ENCODE measurements at regions not wholly inside any gene's neighbourhood (a gene's known extent, or its start where the extent isn't known, plus 50 kb on each side); places are given as distances from the start of the nearest gene placed in this dataset.

- Histone ChIP-seq H3K4me3 (no peak overlapping the region), H3K27ac (no peak overlapping the region), H3K9me2 (ENCODE audit: insufficient read depth) (no peaks in the 10 kb centered on the region), H4K20me1 (ENCODE audit: insufficient read depth) (no peaks in the 10 kb centered on the region), H3K9ac (no peak overlapping the region), H3K36me3 (ENCODE audit: low read depth) (no peaks in the 10 kb centered on the region), H2AFZ (no peak overlapping the region), H3F3A (ENCODE audit: insufficient read depth) (no peaks in the 10 kb centered on the region), H3K9me3 (ENCODE audit: low read depth) (no peaks in the 10 kb centered on the region), H3K4me1 (ENCODE audit: insufficient read depth) (no peaks in the 10 kb centered on the region), H3K27me3 (replicated peaks; ENCODE audit: insufficient read depth) (no peaks in the 10 kb centered on the region), H3K79me2 (ENCODE audit: insufficient read depth) (no peaks in the 10 kb centered on the region), H3K4me2 (ENCODE audit: unreplicated experiment) (no peak overlapping the region)
- 30 to 31% methylated on average over 10 to 14 of the region's 14 CpGs for WGBS, 2 experiments (ENCODE audit: low coverage in 1 of 2, low lambda C conversion rate in 2 of 2, missing lambda C conversion rate in 2 of 2)
- TF ChIP-seq EZH2phosphoT487 (IDR thresholded peaks at IDR 0.05; ENCODE audit: insufficient read depth, low read depth): no peak
- no peak for TF ChIP-seq EZH2 (IDR thresholded peaks at IDR 0.05; ENCODE audit: insufficient read depth, poor library complexity, severe bottlenecking)
- no peak for DNase-seq
- in situ Hi-C loops (cut with MboI): no loop called here
These were observed 72.0 kb upstream of the IQSEC1 start for GRCh38 chr3:13145131-13145825.

- Histone ChIP-seq H2AFZ (no peak overlapping the region), H3K9me2 (ENCODE audit: insufficient read depth) (no peaks in the 10 kb centered on the region), H3K4me1 (ENCODE audit: insufficient read depth) (no peaks in the 10 kb centered on the region), H3K36me3 (ENCODE audit: low read depth) (no peaks in the 10 kb centered on the region), H3K9me3 (ENCODE audit: low read depth) (no peaks in the 10 kb centered on the region), H3K79me2 (ENCODE audit: insufficient read depth) (no peaks in the 10 kb centered on the region), H3K9ac (no peak overlapping the region), H3K4me2 (ENCODE audit: unreplicated experiment) (no peak overlapping the region), H3K4me3 (no peak overlapping the region), H4K20me1 (ENCODE audit: insufficient read depth) (no peaks in the 10 kb centered on the region), H3K27me3 (replicated peaks; ENCODE audit: insufficient read depth) (no peaks in the 10 kb centered on the region), H3K27ac (no peak overlapping the region), H3F3A (ENCODE audit: insufficient read depth) (no peaks in the 10 kb centered on the region)
- TF ChIP-seq EZH2phosphoT487 (IDR thresholded peaks at IDR 0.05; ENCODE audit: insufficient read depth, low read depth): no peak
- no peak for TF ChIP-seq EZH2 (IDR thresholded peaks at IDR 0.05; ENCODE audit: insufficient read depth, poor library complexity, severe bottlenecking)
- no peak for DNase-seq
- in situ Hi-C loops (cut with MboI): no loop called here
- 45 to 50% methylated on average over 19 to 25 of the region's 25 CpGs for WGBS, 2 experiments (ENCODE audit: low coverage in 1 of 2, low lambda C conversion rate in 2 of 2, missing lambda C conversion rate in 2 of 2)
These were observed 71.2 kb upstream of the IQSEC1 start for GRCh38 chr3:13144163-13145023.

- no peak overlapping the region for H3K27ac ChIP-seq
- H3K9ac ChIP-seq: no peak overlapping the region
- no peaks in the 10 kb centered on the region for H3K9me3 ChIP-seq (ENCODE audit: low read depth)
- TF ChIP-seq EZH2 (IDR thresholded peaks at IDR 0.05; ENCODE audit: insufficient read depth, poor library complexity, severe bottlenecking) (no peak), EZH2phosphoT487 (IDR thresholded peaks at IDR 0.05; ENCODE audit: insufficient read depth, low read depth) (no peak)
- H3K36me3 ChIP-seq (ENCODE audit: low read depth): no peaks in the 10 kb centered on the region
- no peaks in the 10 kb centered on the region for H3K4me1 ChIP-seq (ENCODE audit: insufficient read depth)
- no peaks in the 10 kb centered on the region for H3K27me3 ChIP-seq (replicated peaks; ENCODE audit: insufficient read depth)
- H3K79me2 ChIP-seq (ENCODE audit: insufficient read depth): no peaks in the 10 kb centered on the region
- no peak overlapping the region for H3K4me2 ChIP-seq (ENCODE audit: unreplicated experiment)
- 31 to 39% methylated on average over 7 of the region's 7 CpGs for WGBS, 2 experiments (ENCODE audit: low coverage in 1 of 2, low lambda C conversion rate in 2 of 2, missing lambda C conversion rate in 2 of 2)
- in situ Hi-C loops (cut with MboI): no loop called here
- H3K4me3 ChIP-seq: no peak overlapping the region
- no peaks in the 10 kb centered on the region for H3K9me2 ChIP-seq (ENCODE audit: insufficient read depth)
- DNase-seq: no peak
- H4K20me1 ChIP-seq (ENCODE audit: insufficient read depth): no peaks in the 10 kb centered on the region
- H2AFZ ChIP-seq: no peak overlapping the region
- H3F3A ChIP-seq (ENCODE audit: insufficient read depth): no peaks in the 10 kb centered on the region
These were observed 70.3 kb upstream of the IQSEC1 start for GRCh38 chr3:13143381-13144004.

GRCh38 chr3:13142552-13143380 is 69.5 kb upstream of the IQSEC1 start:
- WGBS, 2 experiments (ENCODE audit: low coverage in 1 of 2, low lambda C conversion rate in 2 of 2, missing lambda C conversion rate in 2 of 2): 31 to 35% methylated on average over 9 of the region's 9 CpGs

More at GRCh38 chr3:13142552-13143380, 69.5 kb upstream of the IQSEC1 start:
- no peak for TF ChIP-seq EZH2phosphoT487 (IDR thresholded peaks at IDR 0.05; ENCODE audit: insufficient read depth, low read depth)
- no peak for TF ChIP-seq EZH2 (IDR thresholded peaks at IDR 0.05; ENCODE audit: insufficient read depth, poor library complexity, severe bottlenecking)
- no peak overlapping the region for H3K9ac ChIP-seq
- H3K9me2 ChIP-seq (ENCODE audit: insufficient read depth): no peaks in the 10 kb centered on the region
- no peak for DNase-seq
- in situ Hi-C loops (cut with MboI): no loop called here
- H4K20me1 ChIP-seq (ENCODE audit: insufficient read depth): no peaks in the 10 kb centered on the region
- no peaks in the 10 kb centered on the region for H3K79me2 ChIP-seq (ENCODE audit: insufficient read depth)
- no peak overlapping the region for H2AFZ ChIP-seq
- H3K4me3 ChIP-seq: no peak overlapping the region
- no peaks in the 10 kb centered on the region for H3K4me1 ChIP-seq (ENCODE audit: insufficient read depth)
- no peaks in the 10 kb centered on the region for H3F3A ChIP-seq (ENCODE audit: insufficient read depth)
- H3K27me3 ChIP-seq (replicated peaks; ENCODE audit: insufficient read depth): no peaks in the 10 kb centered on the region
- no peak overlapping the region for H3K4me2 ChIP-seq (ENCODE audit: unreplicated experiment)
- H3K27ac ChIP-seq: no peak overlapping the region
- no peaks in the 10 kb centered on the region for H3K9me3 ChIP-seq (ENCODE audit: low read depth)
- H3K36me3 ChIP-seq (ENCODE audit: low read depth): no peaks in the 10 kb centered on the region
